Motor neuron (in vitro differentiated cells): ENCODE measurements at regions not wholly inside any gene's neighbourhood (a gene's known extent, or its start where the extent isn't known, plus 50 kb on each side); places are given as distances from the start of the nearest gene placed in this dataset.

Experiments used
- ATAC-seq, 8 experiments: fragments of 200-7000 bp; cut with Tn5 transposase; replicated peaks in 6 of 8; 2 replicates each; pipeline ENCODE4 v1.8.0; 2021; ENCODE audit warnings: mild to moderate bottlenecking in 8 of 8, moderate library complexity in 8 of 8
- H3K27ac ChIP-seq, 2 donors: fragments of 250-450 bp; sonication (Bioruptor Pico); 2 replicates each; pipeline ENCODE4 v1.9.0; 2021; ENCODE audit warnings: antibody characterized with exemption in 2 of 2, mild to moderate bottlenecking in 2 of 2, moderate library complexity in 1 of 2
- H3K4me1 ChIP-seq, 2 donors: fragments of 250-450 bp; sonication (Bioruptor Pico); replicated peaks in 1 of 2; 2 replicates each; pipeline ENCODE4 v1.6.1; 2021; ENCODE audit warnings: antibody characterized with exemption in 2 of 2, mild to moderate bottlenecking in 2 of 2, moderate library complexity in 1 of 2
- H3K4me3 ChIP-seq, 5 donors: fragments of 250-450 bp; sonication (Bioruptor Pico); 2 replicates each; pipeline ENCODE4 v1.9.0; 2021; ENCODE audit warnings: antibody characterized with exemption in 5 of 5, mild to moderate bottlenecking in 5 of 5, moderate library complexity in 4 of 5
- whole genome bisulfite sequencing, 10 experiments: fragments of 450-650 bp; shearing (Covaris generic); methylation state at CpG; one replicate each; pipeline ENCODE4 v1.0.0; 2022; 5-methylcytosine and 5-hydroxymethylcytosine counted together
- in situ Hi-C, 9 experiments: fragments of 400-800 bp; cut with MboI; loops; one replicate each; pipeline ENCODE4 v1.15.0; 2021; ENCODE audit warnings: low sequenced_read_pairs in 9 of 9, low pct_unique_long_range_greater_than_20kb in 2 of 9; ENCODE audit not compliant: unreplicated experiment in 9 of 9

DNA sequence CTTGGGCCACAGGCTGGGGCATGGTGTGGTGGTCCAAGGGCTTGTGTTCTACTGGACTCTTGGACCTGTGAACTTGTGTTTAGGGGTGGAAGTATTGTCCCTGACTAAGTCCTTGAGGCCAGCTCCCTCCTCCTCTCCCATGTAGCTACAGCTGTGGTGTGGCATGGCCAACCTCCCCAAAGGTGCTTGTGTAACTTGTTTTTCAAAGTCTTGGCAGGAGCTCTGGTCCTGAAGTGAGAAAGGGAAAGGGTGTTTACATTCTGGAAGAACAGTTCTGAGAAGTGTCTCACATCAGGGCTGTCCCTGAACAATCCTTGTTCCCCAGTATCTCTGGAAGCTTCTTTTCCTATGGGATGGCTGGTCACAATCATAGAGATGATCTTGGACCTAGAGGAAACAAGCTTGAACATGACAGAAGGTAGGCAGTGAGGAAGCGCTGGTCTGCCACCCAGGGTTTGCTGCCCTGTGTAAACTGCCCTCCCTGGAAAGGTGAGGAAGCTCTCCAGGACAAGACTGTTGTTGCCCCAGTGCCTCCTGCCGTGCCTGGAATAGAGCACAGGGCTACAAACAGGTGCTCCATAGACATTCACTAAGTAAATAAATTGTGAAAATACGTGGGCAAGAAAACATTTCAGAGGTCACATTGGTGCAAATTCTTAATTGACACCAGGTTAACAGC is 64.6 kb upstream of the KLF9 start:
- no peak for ATAC-seq
- H3K27ac ChIP-seq = no peak overlapping the region
- WGBS, 10 experiments = 60 to 100% (median 80%) methylated on average over 1 to 2 of the region's 3 CpGs; no CpG with 5 or more reads in 3 of the 10 experiments

DNA sequence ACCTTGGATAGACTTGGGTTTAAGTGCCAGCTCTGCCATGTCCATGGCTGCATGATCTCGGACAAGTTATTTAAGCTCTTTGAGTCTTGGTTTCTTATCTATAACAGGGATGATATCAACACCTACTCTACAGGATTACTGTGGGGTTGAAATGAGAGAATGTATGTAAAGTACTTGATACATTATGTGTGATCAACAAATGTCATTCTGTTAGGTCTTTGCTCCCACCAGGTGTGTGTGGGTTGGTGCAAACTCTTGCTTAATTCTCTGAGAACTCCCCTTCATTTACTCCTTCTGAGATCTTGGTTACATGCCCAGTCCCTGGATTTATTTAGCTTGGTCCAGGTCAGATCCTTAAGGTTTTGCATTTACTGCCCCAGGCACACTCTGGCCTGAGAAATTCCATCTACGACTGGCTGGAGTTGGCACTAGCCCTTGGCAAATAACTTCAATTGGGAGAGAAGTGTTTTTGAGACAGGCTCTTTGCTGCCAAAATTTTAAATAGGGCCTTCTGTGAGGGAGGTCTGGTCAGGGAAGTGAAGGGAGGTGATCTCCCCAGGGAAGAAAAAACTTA is 63.5 kb upstream of the KLF9 start:
- in situ Hi-C loops = loop anchor here in 2 of 9 experiments (25.0 kb wide), 3 partner anchors 91 to 116 kb away; no protein-coding TSS in a partner anchor
- no peak for ATAC-seq
- 14 to 100% (median 100%) methylated on average over 1 to 2 of the region's 2 CpGs; no CpG with 5 or more reads in 3 of the 10 experiments for WGBS, 10 experiments

More for the DNA sequence above, 64.6 kb upstream of the KLF9 start:
- no peak overlapping the region for H3K4me3 ChIP-seq
- in situ Hi-C loops = loop anchor here in 2 of 9 experiments (25.0 kb wide), 3 partner anchors 92 to 117 kb away; no protein-coding TSS in a partner anchor
- peaks cover 18 to 20% of the 10 kb centered on the region in 2 donors for H3K4me1 ChIP-seq

DNA sequence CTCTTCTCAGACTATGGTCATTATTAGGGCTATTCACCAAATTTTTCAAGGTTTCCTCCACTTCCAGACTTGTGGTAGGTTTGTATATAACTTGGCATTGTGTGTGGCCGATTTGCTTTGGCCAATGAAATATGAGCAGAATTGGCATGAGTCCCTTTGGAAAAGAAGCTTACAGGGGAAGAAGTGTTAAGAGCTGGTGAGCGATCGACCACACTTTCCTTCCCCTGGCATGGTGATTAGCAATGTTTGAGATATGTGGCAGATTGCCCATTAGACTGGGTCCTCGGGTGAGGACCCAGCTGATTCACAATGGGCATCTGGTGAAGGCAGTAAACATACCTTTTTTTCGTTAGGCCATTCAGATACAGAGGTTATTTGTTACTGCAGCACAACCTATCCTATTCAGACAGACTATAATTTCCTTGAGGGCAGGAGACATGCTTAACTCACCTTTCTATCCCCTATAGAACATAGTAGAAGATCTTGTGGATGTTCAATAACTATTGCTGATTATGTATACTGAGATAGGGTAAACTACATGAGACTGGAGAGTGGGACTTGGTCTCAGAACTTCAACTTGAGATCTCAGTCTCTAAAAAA is 62.8 kb upstream of the KLF9 start:
- Histone ChIP-seq H3K27ac (no peak overlapping the region), H3K4me3 (no peak overlapping the region), H3K4me1 (peaks cover 20 to 21% of the 10 kb centered on the region in 2 donors)
- no peak for ATAC-seq
- in situ Hi-C loops = loop anchor here in 2 of 9 experiments (25.0 kb wide), 3 partner anchors 90 to 115 kb away; no protein-coding TSS in a partner anchor
- WGBS, 10 experiments = 58 to 100% (median 66%) methylated on average over 1 to 5 of the region's 5 CpGs; no CpG with 5 or more reads in 3 of the 10 experiments

More for the DNA sequence above, 63.5 kb upstream of the KLF9 start:
- H3K27ac ChIP-seq = no peak overlapping the region
- peaks cover 18 to 20% of the 10 kb centered on the region in 2 donors for H3K4me1 ChIP-seq
- no peak overlapping the region for H3K4me3 ChIP-seq

DNA sequence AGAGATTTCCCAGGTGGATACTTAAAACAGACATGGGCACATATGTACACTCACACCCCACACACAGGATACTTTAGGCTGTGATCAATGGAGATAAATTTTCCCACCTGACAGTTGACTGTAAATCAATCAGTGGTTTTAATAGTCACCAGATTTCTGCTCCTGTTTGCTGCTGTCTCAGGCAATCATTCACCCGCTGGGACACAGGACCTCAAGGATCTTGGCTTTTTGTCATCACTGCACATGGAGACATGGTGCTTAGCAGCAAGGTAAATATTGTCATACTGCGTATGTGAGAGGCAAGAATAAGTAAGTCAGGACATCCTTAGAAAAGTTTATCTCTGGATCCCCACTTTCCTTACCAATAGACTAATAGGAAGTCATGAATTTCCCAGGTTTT is 60.8 kb upstream of the KLF9 start:
- Histone ChIP-seq H3K4me3 (no peak overlapping the region), H3K27ac (no peak overlapping the region), H3K4me1 (peaks cover 12 to 16% of the 10 kb centered on the region in 2 donors)
- in situ Hi-C loops = loop anchor here in 2 of 9 experiments (25.0 kb wide), 3 partner anchors 88 to 113 kb away; no protein-coding TSS in a partner anchor
- peak in 6 of 8 experiments; percentile 28 to 75 (median 43) for ATAC-seq
- WGBS, 10 experiments = 16 to 90% (median 64%) methylated on average over 1 to 2 of the region's 2 CpGs; no CpG with 5 or more reads in 2 of the 10 experiments

DNA sequence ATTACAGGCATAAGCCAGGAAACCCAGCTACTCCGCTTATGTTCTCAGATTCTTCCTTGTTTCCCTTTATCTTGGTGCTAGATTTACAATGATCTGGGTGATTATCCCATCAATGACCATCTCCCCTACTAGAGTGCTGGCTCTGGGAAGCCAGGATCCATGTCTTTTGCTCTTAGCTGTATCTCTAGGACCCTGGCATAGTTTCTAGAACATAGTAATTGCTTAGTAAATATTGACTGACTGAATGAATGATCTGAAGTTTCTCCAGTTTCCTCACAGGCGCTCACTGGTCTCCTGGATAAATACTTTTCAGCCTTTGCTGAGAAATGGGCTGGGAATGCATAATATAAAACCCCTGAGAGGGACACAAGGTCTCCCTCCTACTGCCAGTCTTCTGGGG is 60.0 kb upstream of the KLF9 start:
- Histone ChIP-seq H3K27ac (no peak overlapping the region), H3K4me3 (no peak overlapping the region), H3K4me1 (peaks cover 4 to 8% of the 10 kb centered on the region in 2 donors)
- in situ Hi-C loops = no loop called here
- peak in 3 of 8 experiments; percentile 12 to 74 (median 22) for ATAC-seq
- 50 to 100% (median 85%) methylated on average over 1 to 2 of the region's 2 CpGs; no CpG with 5 or more reads in 2 of the 10 experiments for WGBS, 10 experiments

DNA sequence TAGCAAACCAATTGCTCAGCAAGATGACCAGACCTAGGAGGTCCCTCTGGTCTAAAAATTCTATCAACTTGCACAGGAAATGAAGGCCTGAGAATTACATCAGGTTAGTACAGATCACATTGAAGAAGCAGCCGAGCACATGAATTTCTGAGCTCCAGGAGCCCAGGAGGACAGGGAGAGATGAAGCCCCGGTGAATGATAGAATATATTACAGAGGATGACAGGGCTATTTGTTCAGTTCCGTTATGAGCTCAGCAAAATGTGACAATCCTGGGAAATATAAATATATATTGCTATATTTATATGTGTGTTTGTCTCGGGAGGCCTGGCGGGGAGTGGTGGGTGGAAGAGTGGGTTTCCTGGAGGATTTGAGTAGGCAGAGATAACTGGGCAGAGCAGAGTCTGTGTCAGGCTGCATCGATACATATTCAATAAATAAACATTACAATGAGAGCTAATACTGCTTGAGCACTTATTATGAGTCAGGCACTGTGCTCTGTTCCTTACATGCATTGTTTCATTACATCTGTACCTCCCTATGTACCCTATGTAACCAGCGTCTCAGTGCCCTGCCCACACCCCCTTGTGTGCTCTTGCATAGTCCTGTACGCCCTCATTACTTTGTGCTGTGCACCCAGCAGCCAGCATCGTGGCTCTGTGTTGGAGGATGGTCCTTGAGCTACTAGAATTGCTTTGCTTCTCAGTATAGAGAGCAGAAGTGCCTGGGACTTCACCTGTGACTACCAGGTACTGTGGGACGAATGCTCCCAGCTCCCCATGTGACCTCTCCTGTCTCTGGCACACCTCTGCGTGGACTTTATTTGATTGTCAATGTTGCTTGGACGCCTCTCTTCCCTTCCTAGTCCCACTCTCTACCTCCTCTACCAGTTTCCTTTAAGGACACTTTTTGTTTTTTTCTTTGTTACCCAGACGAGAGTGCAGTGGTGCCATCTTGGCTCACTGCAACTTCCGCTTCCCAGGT is 58.1 kb upstream of the KLF9 start:
- in situ Hi-C loops = no loop called here
- H3K27ac ChIP-seq = no peak overlapping the region
- no peak overlapping the region for H3K4me3 ChIP-seq
- 56 to 86% (median 71%) methylated on average over 2 to 8 of the region's 14 CpGs; no CpG with 5 or more reads in 1 of the 10 experiments for WGBS, 10 experiments
- peaks cover 0 to 8% of the 10 kb centered on the region in 2 donors for H3K4me1 ChIP-seq
- ATAC-seq = peak in 7 of 8 experiments; percentile 15 to 83 (median 57)

DNA sequence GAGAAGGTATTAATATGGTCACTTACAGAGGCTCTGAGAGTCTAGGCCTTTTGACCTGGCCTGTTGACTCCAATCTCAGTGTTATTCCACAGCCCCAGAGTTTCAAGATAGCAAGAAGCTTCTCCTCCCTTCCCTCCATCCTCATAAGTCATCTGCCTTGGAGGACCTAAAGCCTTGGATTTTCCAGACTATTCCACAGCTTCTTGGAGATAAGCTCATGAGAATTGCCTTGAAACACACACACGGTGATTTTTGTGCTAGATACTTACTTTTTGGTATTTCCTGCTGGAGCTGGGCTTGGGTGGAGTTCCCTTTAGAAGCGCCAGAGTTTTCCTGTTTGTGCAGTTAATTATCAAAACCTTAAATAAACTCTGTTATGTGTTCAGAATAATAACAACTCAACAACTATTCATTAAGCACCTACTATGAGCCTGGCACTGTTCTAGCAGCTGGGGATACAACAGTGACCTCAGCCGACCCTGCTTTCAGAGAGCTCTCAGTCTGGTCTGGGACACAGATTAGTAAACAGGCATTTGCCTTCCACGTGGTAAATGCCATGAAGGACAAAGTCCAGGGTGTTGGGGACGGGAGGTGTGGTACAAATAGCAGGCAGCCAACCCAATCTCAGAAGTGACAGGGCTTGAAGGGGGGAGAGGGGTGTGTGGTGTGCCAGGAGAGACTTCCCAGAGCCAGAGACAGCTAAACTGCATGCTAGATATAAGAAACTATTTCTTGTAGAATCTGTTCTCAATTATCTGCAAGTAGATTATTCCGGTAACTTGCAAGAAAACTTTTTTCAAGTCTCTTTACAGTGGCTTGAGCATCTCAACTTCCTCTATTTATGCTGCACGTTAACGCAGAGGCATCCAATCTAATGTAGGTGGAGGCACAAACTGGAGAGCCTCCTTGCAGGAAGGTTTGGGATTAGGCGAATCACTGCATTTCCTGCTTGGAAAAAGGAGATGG is 55.9 kb upstream of the KLF9 start:
- peak in 3 of 8 experiments; percentile 16 to 32 (median 30) for ATAC-seq
- in situ Hi-C loops = no loop called here

DNA sequence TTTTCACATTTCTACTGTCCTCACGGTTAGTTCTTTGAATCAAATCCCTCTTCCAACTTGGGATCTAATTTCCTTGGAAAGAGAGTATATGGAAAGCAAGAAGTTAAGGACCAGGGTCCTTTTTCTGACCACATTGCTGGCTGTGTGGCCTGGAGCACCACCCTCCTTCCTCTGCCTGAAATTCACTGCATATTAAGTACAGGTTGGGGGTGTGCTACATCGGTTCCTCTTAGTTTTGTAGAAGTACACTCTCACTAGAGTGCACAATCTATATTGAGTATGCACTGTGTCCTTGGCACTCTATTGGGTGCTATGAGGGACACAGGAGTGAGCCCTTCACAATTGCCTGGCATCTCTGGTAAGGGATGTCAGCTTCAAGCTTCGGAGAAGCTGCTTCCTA is 53.8 kb upstream of the KLF9 start:
- in situ Hi-C loops = no loop called here
- Histone ChIP-seq H3K4me1 (peaks cover 0 to 6% of the 10 kb centered on the region in 2 donors), H3K27ac (no peak overlapping the region), H3K4me3 (no peak overlapping the region)
- WGBS, 10 experiments = 67 to 100% (median 89%) methylated on average over 1 to 3 of the region's 3 CpGs; no CpG with 5 or more reads in 1 of the 10 experiments
- ATAC-seq = no peak

More for the DNA sequence above, 55.9 kb upstream of the KLF9 start:
- no peak overlapping the region for H3K27ac ChIP-seq
- H3K4me3 ChIP-seq = no peak overlapping the region
- WGBS, 10 experiments = 0 to 89% (median 75%) methylated on average over 2 to 8 of the region's 9 CpGs; no CpG with 5 or more reads in 1 of the 10 experiments
- peaks cover 0 to 8% of the 10 kb centered on the region in 2 donors for H3K4me1 ChIP-seq

DNA sequence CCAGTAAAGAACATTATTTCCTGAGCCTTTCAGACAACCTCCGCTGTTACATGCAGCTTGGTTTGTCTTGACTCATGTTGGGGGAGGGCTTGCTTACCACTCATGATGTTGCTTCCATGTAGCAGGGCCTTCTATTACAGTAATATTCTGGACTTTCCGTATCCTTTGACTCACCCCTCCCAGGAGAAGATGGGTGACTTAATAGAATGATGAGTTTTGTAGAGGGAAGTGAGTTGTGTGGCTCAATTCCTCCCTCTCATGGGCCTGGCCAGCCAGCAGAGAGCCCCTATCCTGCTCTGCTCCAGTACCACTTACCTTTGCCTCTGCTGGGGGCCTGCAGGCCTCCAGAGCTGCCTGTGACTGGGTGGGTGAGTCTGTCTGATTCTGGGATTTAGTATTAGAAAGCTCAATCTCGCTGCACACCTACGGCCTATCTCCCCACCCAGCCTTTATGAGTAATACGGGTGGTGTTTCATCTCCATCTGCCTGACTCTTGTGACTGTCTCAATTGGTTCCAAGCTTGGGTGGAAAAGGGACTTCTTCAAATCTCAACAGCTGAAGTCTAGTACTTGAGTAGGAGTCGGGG is 52.6 kb upstream of the KLF9 start:
- in situ Hi-C loops = no loop called here
- WGBS, 10 experiments = 0 to 100% (median 87%) methylated on average over 1 to 4 of the region's 6 CpGs; no CpG with 5 or more reads in 3 of the 10 experiments
- Histone ChIP-seq H3K4me1 (peaks cover 0 to 1% of the 10 kb centered on the region in 2 donors), H3K4me3 (no peak overlapping the region), H3K27ac (no peak overlapping the region)
- peak in 3 of 8 experiments; percentile 57 to 78 (median 68) for ATAC-seq

DNA sequence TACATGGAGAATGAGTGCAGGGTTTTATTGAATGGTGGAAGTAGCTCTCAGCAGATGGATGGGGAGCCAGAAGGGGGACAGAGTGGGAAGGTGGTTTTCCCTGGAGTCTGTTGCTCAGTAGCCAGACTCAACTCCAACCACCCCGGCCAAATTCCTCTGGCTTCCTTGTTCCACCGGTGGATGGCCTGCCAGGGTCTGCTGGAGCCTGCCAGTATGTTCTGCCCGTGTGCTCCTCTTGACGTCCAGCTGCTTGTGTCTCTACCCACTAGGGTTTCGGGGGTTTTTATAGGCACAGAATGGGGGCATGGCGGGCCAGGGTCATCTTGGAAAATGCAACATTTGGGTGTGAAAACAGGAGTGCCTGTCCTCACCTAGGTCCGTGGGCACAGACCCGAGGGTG is 51.4 kb upstream of the KLF9 start:
- WGBS, 10 experiments = 20 to 100% (median 83%) methylated on average over 1 to 5 of the region's 8 CpGs; no CpG with 5 or more reads in 6 of the 10 experiments
- no peak for ATAC-seq
- in situ Hi-C loops = no loop called here
- no peak overlapping the region for H3K27ac ChIP-seq
- no peak overlapping the region for H3K4me3 ChIP-seq
- H3K4me1 ChIP-seq = no peaks in the 10 kb centered on the region

DNA sequence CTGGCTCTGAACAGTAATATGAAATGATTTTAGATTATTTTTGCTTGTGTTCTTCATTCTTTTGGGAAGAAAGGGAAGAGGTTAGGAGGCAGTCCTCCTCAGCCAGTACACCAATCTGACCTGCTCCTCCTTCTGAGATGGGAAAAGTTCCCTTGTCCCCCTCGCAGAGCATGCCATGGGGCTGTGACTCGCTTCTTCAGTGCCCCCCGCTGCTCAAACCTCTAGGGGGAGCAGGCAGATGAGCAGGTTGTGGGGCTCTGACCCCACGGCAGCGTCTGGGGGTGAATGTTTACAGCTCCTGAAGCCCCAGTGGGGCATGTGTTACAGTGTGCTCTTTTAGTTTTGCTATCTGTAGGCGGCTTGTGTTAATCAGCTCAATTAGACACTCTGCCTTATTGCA is 50.9 kb upstream of the KLF9 start:
- in situ Hi-C loops = no loop called here
- WGBS, 10 experiments = 18 to 94% (median 70%) methylated on average over 1 to 3 of the region's 6 CpGs; no CpG with 5 or more reads in 3 of the 10 experiments
- Histone ChIP-seq H3K4me3 (no peak overlapping the region), H3K27ac (no peak overlapping the region), H3K4me1 (no peaks in the 10 kb centered on the region)
- no peak for ATAC-seq
